ENCODE measurements at regions not wholly inside any gene's neighbourhood (a gene's known extent, or its start where the extent isn't known, plus 50 kb on each side); places are given as distances from the start of the nearest gene placed in this dataset.

DNA sequence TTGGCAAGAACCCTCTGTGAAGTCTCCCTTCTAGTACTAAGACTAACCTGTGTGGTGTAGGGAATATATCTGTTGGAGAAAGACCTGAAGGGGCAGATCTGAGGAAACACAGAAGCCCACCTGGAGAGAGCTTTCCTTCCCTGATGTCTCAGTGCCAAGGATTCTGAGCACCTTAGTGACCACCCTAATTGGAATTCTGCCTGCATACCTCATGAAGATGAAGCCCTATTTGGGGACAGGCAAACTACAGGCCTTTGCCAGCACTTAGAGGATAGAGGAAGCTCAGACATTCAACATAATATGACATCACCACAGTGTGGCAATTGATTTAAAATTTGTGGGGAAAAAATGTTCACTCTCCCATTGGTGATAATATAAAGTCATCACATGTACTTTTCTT, 766.2 kb upstream of the KIRREL3 start:
- no peak overlapping the region for H2AFZ ChIP-seq (ENCODE audit: low read depth, low read length)
- H3K9me3 ChIP-seq (ENCODE audit: low read length): no peaks in the 10 kb centered on the region
- H3K27me3 ChIP-seq (ENCODE audit: insufficient read depth, low read depth, low read length): no peaks in the 10 kb centered on the region
- H4K20me1 ChIP-seq (ENCODE audit: insufficient read depth): no peaks in the 10 kb centered on the region
- TF ChIP-seq TAF1 (IDR thresholded peaks at IDR 0.05; ENCODE audit: low read depth) (no peak), POLR2AphosphoS5 (IDR thresholded peaks at IDR 0.05) (no peak), MXI1 (conservative IDR thresholded peaks at IDR 0.05; ENCODE audit: poor library complexity, severe bottlenecking) (no peak), EP300 (conservative IDR thresholded peaks at IDR 0.05; ENCODE audit: poor library complexity, severe bottlenecking) (no peak), SMC3 (conservative IDR thresholded peaks at IDR 0.05; ENCODE audit: poor library complexity) (no peak), EZH2 (IDR thresholded peaks at IDR 0.05; ENCODE audit: borderline replicate concordance, insufficient read depth, low read length, poor library complexity, severe bottlenecking) (no peak), RAD21 (conservative IDR thresholded peaks at IDR 0.05) (no peak)
- TF ChIP-seq, protein P1, sequence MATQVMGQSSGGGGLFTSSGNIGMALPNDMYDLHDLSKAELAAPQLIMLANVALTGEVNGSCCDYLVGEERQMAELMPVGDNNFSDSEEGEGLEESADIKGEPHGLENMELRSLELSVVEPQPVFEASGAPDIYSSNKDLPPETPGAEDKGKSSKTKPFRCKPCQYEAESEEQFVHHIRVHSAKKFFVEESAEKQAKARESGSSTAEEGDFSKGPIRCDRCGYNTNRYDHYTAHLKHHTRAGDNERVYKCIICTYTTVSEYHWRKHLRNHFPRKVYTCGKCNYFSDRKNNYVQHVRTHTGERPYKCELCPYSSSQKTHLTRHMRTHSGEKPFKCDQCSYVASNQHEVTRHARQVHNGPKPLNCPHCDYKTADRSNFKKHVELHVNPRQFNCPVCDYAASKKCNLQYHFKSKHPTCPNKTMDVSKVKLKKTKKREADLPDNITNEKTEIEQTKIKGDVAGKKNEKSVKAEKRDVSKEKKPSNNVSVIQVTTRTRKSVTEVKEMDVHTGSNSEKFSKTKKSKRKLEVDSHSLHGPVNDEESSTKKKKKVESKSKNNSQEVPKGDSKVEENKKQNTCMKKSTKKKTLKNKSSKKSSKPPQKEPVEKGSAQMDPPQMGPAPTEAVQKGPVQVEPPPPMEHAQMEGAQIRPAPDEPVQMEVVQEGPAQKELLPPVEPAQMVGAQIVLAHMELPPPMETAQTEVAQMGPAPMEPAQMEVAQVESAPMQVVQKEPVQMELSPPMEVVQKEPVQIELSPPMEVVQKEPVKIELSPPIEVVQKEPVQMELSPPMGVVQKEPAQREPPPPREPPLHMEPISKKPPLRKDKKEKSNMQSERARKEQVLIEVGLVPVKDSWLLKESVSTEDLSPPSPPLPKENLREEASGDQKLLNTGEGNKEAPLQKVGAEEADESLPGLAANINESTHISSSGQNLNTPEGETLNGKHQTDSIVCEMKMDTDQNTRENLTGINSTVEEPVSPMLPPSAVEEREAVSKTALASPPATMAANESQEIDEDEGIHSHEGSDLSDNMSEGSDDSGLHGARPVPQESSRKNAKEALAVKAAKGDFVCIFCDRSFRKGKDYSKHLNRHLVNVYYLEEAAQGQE (IDR thresholded peaks at IDR 0.05; ENCODE audit: borderline replicate concordance): no peak
- TF ChIP-seq, protein P2, sequence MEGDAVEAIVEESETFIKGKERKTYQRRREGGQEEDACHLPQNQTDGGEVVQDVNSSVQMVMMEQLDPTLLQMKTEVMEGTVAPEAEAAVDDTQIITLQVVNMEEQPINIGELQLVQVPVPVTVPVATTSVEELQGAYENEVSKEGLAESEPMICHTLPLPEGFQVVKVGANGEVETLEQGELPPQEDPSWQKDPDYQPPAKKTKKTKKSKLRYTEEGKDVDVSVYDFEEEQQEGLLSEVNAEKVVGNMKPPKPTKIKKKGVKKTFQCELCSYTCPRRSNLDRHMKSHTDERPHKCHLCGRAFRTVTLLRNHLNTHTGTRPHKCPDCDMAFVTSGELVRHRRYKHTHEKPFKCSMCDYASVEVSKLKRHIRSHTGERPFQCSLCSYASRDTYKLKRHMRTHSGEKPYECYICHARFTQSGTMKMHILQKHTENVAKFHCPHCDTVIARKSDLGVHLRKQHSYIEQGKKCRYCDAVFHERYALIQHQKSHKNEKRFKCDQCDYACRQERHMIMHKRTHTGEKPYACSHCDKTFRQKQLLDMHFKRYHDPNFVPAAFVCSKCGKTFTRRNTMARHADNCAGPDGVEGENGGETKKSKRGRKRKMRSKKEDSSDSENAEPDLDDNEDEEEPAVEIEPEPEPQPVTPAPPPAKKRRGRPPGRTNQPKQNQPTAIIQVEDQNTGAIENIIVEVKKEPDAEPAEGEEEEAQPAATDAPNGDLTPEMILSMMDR (IDR thresholded peaks at IDR 0.05; ENCODE audit: poor library complexity, severe bottlenecking): no peak
- H3K4me2 ChIP-seq (ENCODE audit: low read length): no peak overlapping the region
- no peak overlapping the region for H3K27ac ChIP-seq (ENCODE audit: low read length)
- H3K9me2 ChIP-seq (ENCODE audit: insufficient read depth, low read length): no peaks in the 10 kb centered on the region
- no peak overlapping the region for H3K9ac ChIP-seq (ENCODE audit: low read length)
- H3K79me2 ChIP-seq (replicated peaks; ENCODE audit: insufficient read depth, low read length): no peaks in the 10 kb centered on the region
- H3K4me3 ChIP-seq (ENCODE audit: low read length): no peak overlapping the region
- H3K36me3 ChIP-seq (ENCODE audit: insufficient read depth, low read length): no peaks in the 10 kb centered on the region
- H3F3A ChIP-seq (ENCODE audit: insufficient read depth, low read length, poor library complexity, severe bottlenecking): no peaks in the 10 kb centered on the region

DNA sequence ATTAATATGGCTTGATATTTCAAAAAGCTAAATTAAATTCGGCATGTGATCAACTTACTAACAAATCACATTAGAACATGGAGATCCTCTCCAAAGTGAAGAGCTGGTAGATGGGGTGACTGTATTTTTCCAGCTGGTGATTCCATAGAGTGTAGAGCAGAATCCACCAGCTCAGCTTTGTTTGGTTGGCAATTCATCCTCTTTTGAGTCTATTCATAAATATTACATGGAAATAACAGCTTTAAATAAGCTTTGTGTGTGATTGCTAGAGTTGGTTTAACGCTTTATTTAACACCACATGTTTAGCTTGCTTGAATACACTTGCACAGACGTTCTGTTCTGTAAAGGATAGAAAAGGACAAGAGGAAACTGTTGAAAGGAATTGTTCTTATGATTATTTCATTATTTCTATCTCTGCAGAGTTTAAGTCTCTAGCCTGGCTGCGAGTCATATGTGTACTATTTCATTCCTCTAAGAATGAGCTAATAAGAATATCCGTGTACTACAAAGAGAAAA, 738.3 kb upstream of the KIRREL3 start:
- Histone ChIP-seq H4K20me1 (ENCODE audit: insufficient read depth) (no peaks in the 10 kb centered on the region), H3K27ac (ENCODE audit: low read length) (no peak overlapping the region), H3K4me3 (ENCODE audit: low read length) (no peak overlapping the region), H3K9ac (ENCODE audit: low read length) (no peak overlapping the region), H3K9me2 (ENCODE audit: insufficient read depth, low read length) (no peaks in the 10 kb centered on the region), H3K79me2 (replicated peaks; ENCODE audit: insufficient read depth, low read length) (no peaks in the 10 kb centered on the region), H3K9me3 (ENCODE audit: low read length) (no peaks in the 10 kb centered on the region), H2AFZ (ENCODE audit: low read depth, low read length) (no peak overlapping the region), H3K4me2 (ENCODE audit: low read length) (no peak overlapping the region), H3K36me3 (ENCODE audit: insufficient read depth, low read length) (no peaks in the 10 kb centered on the region), H3K27me3 (ENCODE audit: insufficient read depth, low read depth, low read length) (no peaks in the 10 kb centered on the region), H3F3A (ENCODE audit: insufficient read depth, low read length, poor library complexity, severe bottlenecking) (no peaks in the 10 kb centered on the region)
- TF ChIP-seq, protein P1 (IDR thresholded peaks at IDR 0.05; ENCODE audit: borderline replicate concordance): no peak
- TF ChIP-seq SMC3 (conservative IDR thresholded peaks at IDR 0.05; ENCODE audit: poor library complexity) (no peak), RAD21 (conservative IDR thresholded peaks at IDR 0.05) (no peak), MXI1 (conservative IDR thresholded peaks at IDR 0.05; ENCODE audit: poor library complexity, severe bottlenecking) (no peak), EP300 (conservative IDR thresholded peaks at IDR 0.05; ENCODE audit: poor library complexity, severe bottlenecking) (no peak), EZH2 (IDR thresholded peaks at IDR 0.05; ENCODE audit: borderline replicate concordance, insufficient read depth, low read length, poor library complexity, severe bottlenecking) (no peak)
